AG04450 (cell line): ENCODE measurements at regions not wholly inside any gene's neighbourhood (a gene's known extent, or its start where the extent isn't known, plus 50 kb on each side); places are given as distances from the start of the nearest gene placed in this dataset.

ENCODE experiments used
- CTCF ChIA-PET: fragments of 300-600, 350-600 bp; formaldehyde crosslinking; extraction: SDS; loops from one replicate; lab custom pipeline; 2022; ENCODE audit warnings: antibody characterized with exemption, inconsistent platforms; lab: Charles Lee
- POLR2A ChIA-PET: fragments of 350-600 bp; formaldehyde crosslinking; extraction: SDS; loops from one replicate; lab custom pipeline; 2021; ENCODE audit warnings: antibody characterized with exemption, inconsistent platforms; lab: Yijun Ruan, JAX
- DNase-seq: peaks from one replicate; pipeline ENCODE4 v3.0.0-alpha.2; 2011; ENCODE audit warnings: low read depth, low spot score
- H3K27ac ChIP-seq: one replicate; pipeline ENCODE4 v1.5.1; 2012; ENCODE audit warnings: low read depth, low read length, control low read depth
- H3K27me3 ChIP-seq: one replicate; pipeline ENCODE4 v1.6.0; 2012; ENCODE audit warnings: low read length; ENCODE audit not compliant: control insufficient read depth, insufficient read depth
- H3K4me3 ChIP-seq: 2 replicates; pipeline ENCODE4 v1.5.1; 2011; ENCODE audit warnings: mild to moderate bottlenecking, low read depth, low read length, control low read depth
- H3K9me3 ChIP-seq: 2 replicates; pipeline ENCODE4 v1.5.1; 2012; ENCODE audit warnings: low read length; ENCODE audit not compliant: control insufficient read depth, insufficient read depth
- CTCF ChIP-seq: IDR thresholded peaks from 2 replicates; pipeline ENCODE4 v1.5.1; 2011; ENCODE audit warnings: low read depth, low read length, control low read depth, inconsistent platforms

- Histone ChIP-seq H3K4me3 (no peak overlapping the region), H3K9me3 (no peaks in the 10 kb centered on the region), H3K27ac (no peak overlapping the region), H3K27me3 (peaks cover 43% of the 10 kb centered on the region)
- DNase-seq: no peak
- no peak for TF ChIP-seq CTCF
- ChIA-PET POLR2A (no interaction called here), CTCF (no interaction called here)
These were observed 70.8 kb upstream of the CLDN14 start for GRCh38 chr21:36550761-36551160.

- H3K27me3 ChIP-seq: peaks cover 43% of the 10 kb centered on the region
- ChIA-PET POLR2A (no interaction called here), CTCF (no interaction called here)
- no peak overlapping the region for H3K4me3 ChIP-seq
- no peak for DNase-seq
- no peaks in the 10 kb centered on the region for H3K9me3 ChIP-seq
- no peak overlapping the region for H3K27ac ChIP-seq
- no peak for TF ChIP-seq CTCF
These were observed 71.4 kb upstream of the CLDN14 start for GRCh38 chr21:36551321-36551720.

- Histone ChIP-seq H3K27me3 (peaks cover 44% of the 10 kb centered on the region), H3K4me3 (no peak overlapping the region), H3K27ac (no peak overlapping the region), H3K9me3 (no peaks in the 10 kb centered on the region)
- no peak for TF ChIP-seq CTCF
- CTCF ChIA-PET: interaction anchor here (0.6 kb wide), 1 partner anchor 46 kb away, joined by 4 read pairs; no protein-coding TSS in a partner anchor
- peak; percentile 26 for DNase-seq
- POLR2A ChIA-PET: no interaction called here
These were observed 72.0 kb upstream of the CLDN14 start for GRCh38 chr21:36551731-36552433.

- no peak overlapping the region for H3K27ac ChIP-seq
- H3K27me3 ChIP-seq: peaks cover 40% of the 10 kb centered on the region
- no peak overlapping the region for H3K4me3 ChIP-seq
- ChIA-PET CTCF (interaction anchor here (0.6 kb wide), 1 partner anchor 47 kb away, joined by 4 read pairs; no protein-coding TSS in a partner anchor), POLR2A (no interaction called here)
- TF ChIP-seq CTCF: no peak
- DNase-seq: no peak
- H3K9me3 ChIP-seq: no peaks in the 10 kb centered on the region
These were observed 72.5 kb upstream of the CLDN14 start for GRCh38 chr21:36552434-36552785.

- CTCF ChIA-PET: no interaction called here
- Histone ChIP-seq H3K4me3 (no peak overlapping the region), H3K27me3 (peaks cover 32% of the 10 kb centered on the region), H3K9me3 (no peaks in the 10 kb centered on the region), H3K27ac (no peak overlapping the region)
- no peak for DNase-seq
- POLR2A ChIA-PET: no interaction called here
- TF ChIP-seq CTCF: no peak
These were observed 73.5 kb upstream of the CLDN14 start for GRCh38 chr21:36553406-36553805.
